Right lobe of liver (tissue), 4 donors: ENCODE measurements at regions not wholly inside any gene's neighbourhood (a gene's known extent, or its start where the extent isn't known, plus 50 kb on each side); places are given as distances from the start of the nearest gene placed in this dataset.

Source experiments
- CTCF ChIP-seq, 4 donors: fragments of 200-600 bp in 3 of 4; fragments of 450-650 bp in 1 of 4; IDR thresholded peaks; one replicate each; pipeline versions ENCODE4 v1.5.1 to v1.8.0; 2016 to 2022; ENCODE audit warnings: antibody characterized with exemption in 4 of 4, mild to moderate bottlenecking in 2 of 4
- POLR2A ChIP-seq: fragments of 450-650 bp; IDR thresholded peaks from one replicate; pipeline ENCODE4 v1.6.1; 2017; ENCODE audit warnings: antibody characterized with exemption, mild to moderate bottlenecking
- donor health status: DM: no; HTN: no; CAD: no.
- donor health status: DM: no; HTN: no; CAD: no.
- donor health status: DM: no; HTN: yes; CAD: no.

DNA sequence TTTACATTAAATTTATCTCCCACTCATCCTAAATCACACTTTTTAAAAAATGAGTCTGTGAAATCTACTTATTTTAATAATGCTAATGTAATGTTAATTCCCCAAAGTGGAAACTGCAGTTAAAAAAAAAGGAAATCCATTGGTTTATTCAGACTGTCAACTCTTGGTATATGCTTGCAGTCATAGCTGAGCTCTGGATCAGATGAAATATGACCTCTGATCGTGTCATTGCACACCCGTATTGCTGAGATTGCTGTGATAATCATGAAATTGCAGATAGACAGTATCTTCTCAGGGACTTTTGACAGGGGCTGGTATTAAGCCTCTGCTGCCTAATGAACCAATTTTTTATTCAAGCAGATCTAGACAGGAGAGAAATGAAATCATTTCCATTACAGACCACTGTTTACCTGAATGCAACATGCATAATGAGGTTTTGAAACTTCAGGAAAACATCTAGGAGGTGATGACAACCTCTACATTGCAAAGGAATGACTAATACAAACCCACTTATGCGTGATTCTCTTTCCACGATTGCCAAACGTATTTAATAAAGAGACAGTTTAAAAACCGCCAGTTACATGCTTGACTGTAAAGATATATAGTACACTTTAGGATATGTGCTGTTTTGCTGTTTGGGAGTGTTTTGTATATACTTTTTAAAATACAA is 138.3 kb upstream of the PUDP start:
- TF ChIP-seq CTCF (IDR thresholded peaks at IDR 0.05), result no peak
- TF ChIP-seq POLR2A, result no peak
